Loucy (cell line): ENCODE measurements at regions not wholly inside any gene's neighbourhood (a gene's known extent, or its start where the extent isn't known, plus 50 kb on each side); places are given as distances from the start of the nearest gene placed in this dataset.

Experiments
- H2AFZ ChIP-seq: fragments of 200-600 bp; sonication (generic); 2 replicates; pipeline ENCODE4 v1.6.0; 2016; ENCODE audit warnings: antibody characterized with exemption, mild to moderate bottlenecking, low read length, moderate library complexity
- H3F3A ChIP-seq: fragments of 200-600 bp; 2 replicates; pipeline ENCODE4 v1.6.0; 2016; ENCODE audit warnings: antibody characterized with exemption, low read depth, mild to moderate bottlenecking
- H3K27me3 ChIP-seq: fragments of 200-600 bp; sonication (generic); 2 replicates; pipeline ENCODE4 v1.6.1; 2014; ENCODE audit warnings: low read length, mild to moderate bottlenecking; ENCODE audit not compliant: insufficient read depth, poor library complexity, severe bottlenecking
- H3K36me3 ChIP-seq: fragments of 200-600 bp; sonication (generic); 2 replicates; pipeline ENCODE4 v1.6.1; 2016; ENCODE audit warnings: low read length; ENCODE audit not compliant: insufficient read depth
- H3K4me1 ChIP-seq: fragments of 200-600 bp; sonication (generic); 2 replicates; pipeline ENCODE4 v1.5.1; 2014; ENCODE audit warnings: low read length, mild to moderate bottlenecking; ENCODE audit not compliant: insufficient read depth, poor library complexity, severe bottlenecking
- H3K4me2 ChIP-seq: fragments of 200-600 bp; sonication (generic); 2 replicates; pipeline ENCODE4 v1.6.0; 2014; ENCODE audit warnings: antibody characterized with exemption, low read length, low read depth, mild to moderate bottlenecking; ENCODE audit not compliant: poor library complexity, severe bottlenecking
- H3K4me3 ChIP-seq: fragments of 200-600 bp; sonication (generic); 2 replicates; pipeline ENCODE4 v1.5.1; 2014; ENCODE audit warnings: low read length, mild to moderate bottlenecking, mixed read lengths; ENCODE audit not compliant: poor library complexity, severe bottlenecking
- H3K79me2 ChIP-seq: fragments of 200-600 bp; sonication (generic); 2 replicates; pipeline ENCODE4 v1.6.1; 2014; ENCODE audit warnings: low read length; ENCODE audit not compliant: insufficient read depth
- H3K9ac ChIP-seq: fragments of 200-600 bp; sonication (generic); 2 replicates; pipeline ENCODE4 v1.6.0; 2014; ENCODE audit warnings: mild to moderate bottlenecking, low read depth, low read length, moderate library complexity; ENCODE audit not compliant: poor library complexity, severe bottlenecking
- H3K9me2 ChIP-seq: fragments of 200-600 bp; sonication (generic); replicated peaks from 2 replicates; pipeline ENCODE4 v1.6.1; 2016; ENCODE audit warnings: low read depth, low read length, mixed read lengths
- H3K9me3 ChIP-seq: fragments of 200-600 bp; sonication (generic); 2 replicates; pipeline ENCODE4 v1.6.1; 2014; ENCODE audit warnings: mild to moderate bottlenecking, antibody characterized with exemption, low read length, low read depth; ENCODE audit not compliant: insufficient read depth
- H4K20me1 ChIP-seq: fragments of 200-600 bp; sonication (generic); 2 replicates; pipeline ENCODE4 v1.6.0; 2014; ENCODE audit warnings: antibody characterized with exemption, low read length, mild to moderate bottlenecking; ENCODE audit not compliant: insufficient read depth, poor library complexity, severe bottlenecking
- EZH2phosphoT487 ChIP-seq: fragments of 200-600 bp; IDR thresholded peaks from 2 replicates; pipeline ENCODE4 v1.6.1; 2018; ENCODE audit warnings: antibody characterized with exemption, mild to moderate bottlenecking, moderate library complexity, borderline replicate concordance
- TF ChIP-seq, protein P1 (sequence below): fragments of 200-600 bp; sonication (generic); conservative IDR thresholded peaks from 2 replicates; pipeline ENCODE4 v1.5.1; 2014; ENCODE audit warnings: mild to moderate bottlenecking, antibody characterized with exemption, low read length

DNA sequence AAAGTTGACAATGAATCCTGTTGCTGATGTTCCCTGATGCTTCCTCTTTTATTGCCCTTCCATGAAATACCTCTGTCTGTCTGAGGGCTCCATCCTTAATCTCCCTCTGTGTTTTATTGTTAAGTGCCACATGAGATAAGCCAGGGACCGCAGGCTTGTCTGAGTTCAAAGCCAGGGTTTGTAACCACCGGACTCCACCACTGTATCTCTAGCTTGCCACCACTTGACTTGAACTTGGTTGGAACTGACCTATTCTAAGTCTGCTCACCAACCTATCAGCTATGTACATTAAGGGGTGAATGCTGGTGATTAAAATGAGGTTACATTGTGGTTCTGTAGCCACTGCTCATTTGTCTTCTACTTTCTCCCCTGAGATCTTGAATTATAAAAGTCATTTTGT, 328.5 kb upstream of the ZEB2 start:
- H4K20me1 ChIP-seq: no peaks in the 10 kb centered on the region
- no peaks in the 10 kb centered on the region for H3K79me2 ChIP-seq
- no peak overlapping the region for H3K4me2 ChIP-seq
- H3K36me3 ChIP-seq: no peaks in the 10 kb centered on the region
- TF ChIP-seq EZH2phosphoT487: no peak
- TF ChIP-seq, protein P1, sequence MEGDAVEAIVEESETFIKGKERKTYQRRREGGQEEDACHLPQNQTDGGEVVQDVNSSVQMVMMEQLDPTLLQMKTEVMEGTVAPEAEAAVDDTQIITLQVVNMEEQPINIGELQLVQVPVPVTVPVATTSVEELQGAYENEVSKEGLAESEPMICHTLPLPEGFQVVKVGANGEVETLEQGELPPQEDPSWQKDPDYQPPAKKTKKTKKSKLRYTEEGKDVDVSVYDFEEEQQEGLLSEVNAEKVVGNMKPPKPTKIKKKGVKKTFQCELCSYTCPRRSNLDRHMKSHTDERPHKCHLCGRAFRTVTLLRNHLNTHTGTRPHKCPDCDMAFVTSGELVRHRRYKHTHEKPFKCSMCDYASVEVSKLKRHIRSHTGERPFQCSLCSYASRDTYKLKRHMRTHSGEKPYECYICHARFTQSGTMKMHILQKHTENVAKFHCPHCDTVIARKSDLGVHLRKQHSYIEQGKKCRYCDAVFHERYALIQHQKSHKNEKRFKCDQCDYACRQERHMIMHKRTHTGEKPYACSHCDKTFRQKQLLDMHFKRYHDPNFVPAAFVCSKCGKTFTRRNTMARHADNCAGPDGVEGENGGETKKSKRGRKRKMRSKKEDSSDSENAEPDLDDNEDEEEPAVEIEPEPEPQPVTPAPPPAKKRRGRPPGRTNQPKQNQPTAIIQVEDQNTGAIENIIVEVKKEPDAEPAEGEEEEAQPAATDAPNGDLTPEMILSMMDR: no peak
- no peak overlapping the region for H3K9ac ChIP-seq
- no peaks in the 10 kb centered on the region for H3F3A ChIP-seq
- H2AFZ ChIP-seq: no peak overlapping the region
- no peaks in the 10 kb centered on the region for H3K4me1 ChIP-seq
- no peaks in the 10 kb centered on the region for H3K9me3 ChIP-seq
- no peak overlapping the region for H3K4me3 ChIP-seq
- no peaks in the 10 kb centered on the region for H3K9me2 ChIP-seq
- no peaks in the 10 kb centered on the region for H3K27me3 ChIP-seq

DNA sequence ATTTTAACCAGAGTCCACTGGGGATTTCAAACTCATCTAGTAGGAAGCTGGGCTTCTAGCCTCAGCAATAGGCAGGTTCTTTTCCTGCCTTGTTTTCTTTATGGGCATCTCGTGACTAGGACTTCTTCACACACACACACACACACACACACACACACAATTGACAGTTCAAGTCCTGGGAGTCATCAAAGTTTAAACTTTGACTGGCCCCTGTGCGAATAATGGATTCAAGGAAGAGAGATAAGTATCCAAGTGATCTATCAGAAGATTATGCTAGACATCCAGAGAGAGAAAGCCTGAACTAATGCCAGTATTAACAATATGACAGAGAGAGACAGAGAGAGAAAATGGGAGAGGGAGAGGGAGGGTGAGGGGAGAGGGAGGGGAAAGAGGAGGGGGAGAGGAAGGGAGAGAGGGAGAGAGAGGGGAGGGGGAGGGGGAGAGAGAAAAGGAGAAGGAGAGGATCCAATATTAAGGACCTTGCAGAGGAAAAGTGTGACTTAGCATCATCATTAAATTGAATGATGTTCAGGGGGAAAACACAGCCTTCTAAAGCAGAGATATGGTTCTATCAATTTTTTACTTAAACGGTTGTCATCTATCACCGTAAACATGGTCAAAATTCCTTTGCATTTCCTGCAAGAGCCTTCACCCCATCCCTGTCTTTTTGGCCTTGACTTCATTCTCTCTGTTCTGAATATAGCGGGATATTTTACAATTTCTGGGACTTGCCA, 327.6 kb upstream of the ZEB2 start:
- Histone ChIP-seq H3K4me2 (no peak overlapping the region), H3F3A (no peaks in the 10 kb centered on the region)

DNA sequence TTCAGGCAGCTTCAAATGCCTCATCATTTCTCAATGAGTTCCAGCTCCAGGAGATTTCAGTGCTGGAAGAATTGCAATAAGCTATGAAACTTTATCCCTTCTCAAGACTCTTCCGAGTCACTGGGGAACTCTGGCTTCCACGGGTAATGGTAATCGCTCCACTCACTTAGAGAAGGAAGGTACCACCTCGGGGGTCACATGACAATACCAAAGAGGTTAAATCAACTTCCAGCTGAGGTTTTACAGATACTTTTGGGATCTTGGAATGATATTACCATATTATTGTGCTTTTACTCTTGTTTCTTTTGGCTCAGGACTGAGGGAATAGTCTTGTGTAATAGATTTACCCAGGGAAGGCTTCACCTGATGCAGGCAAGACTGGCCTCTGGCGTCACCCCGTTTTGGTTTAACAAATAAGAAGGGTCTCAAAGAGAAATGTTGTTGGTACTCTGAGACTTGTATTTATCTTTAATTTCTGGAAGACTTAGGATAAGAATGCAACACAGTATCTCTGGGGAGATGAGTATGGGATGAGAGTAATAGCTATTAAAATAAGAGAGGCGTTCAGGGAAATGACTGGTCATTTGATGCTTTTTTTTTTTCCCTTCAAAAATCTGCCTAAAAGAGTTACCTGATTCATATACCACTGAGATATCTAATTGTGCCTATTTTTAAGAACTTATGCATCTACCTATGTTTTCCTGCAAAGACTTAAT, 316.9 kb upstream of the ZEB2 start:
- Histone ChIP-seq H3K27me3 (no peaks in the 10 kb centered on the region), H3K9me2 (no peaks in the 10 kb centered on the region), H3K4me3 (no peak overlapping the region), H3K36me3 (no peaks in the 10 kb centered on the region), H3K9ac (no peak overlapping the region), H3K9me3 (no peaks in the 10 kb centered on the region), H3K4me2 (no peak overlapping the region), H2AFZ (no peak overlapping the region), H4K20me1 (no peaks in the 10 kb centered on the region), H3F3A (no peaks in the 10 kb centered on the region), H3K4me1 (no peaks in the 10 kb centered on the region), H3K79me2 (no peaks in the 10 kb centered on the region)
- TF ChIP-seq, protein P1: no peak
- no peak for TF ChIP-seq EZH2phosphoT487

More for the DNA sequence above, 327.6 kb upstream of the ZEB2 start:
- H3K4me1 ChIP-seq: no peaks in the 10 kb centered on the region
- no peaks in the 10 kb centered on the region for H3K27me3 ChIP-seq
- no peak overlapping the region for H3K4me3 ChIP-seq
- no peaks in the 10 kb centered on the region for H3K36me3 ChIP-seq
- no peak overlapping the region for H2AFZ ChIP-seq
- H3K9me2 ChIP-seq: no peaks in the 10 kb centered on the region
- no peaks in the 10 kb centered on the region for H3K9me3 ChIP-seq
- TF ChIP-seq EZH2phosphoT487: no peak
- TF ChIP-seq, protein P1: no peak
- H3K9ac ChIP-seq: no peak overlapping the region
- H4K20me1 ChIP-seq: no peaks in the 10 kb centered on the region
- no peaks in the 10 kb centered on the region for H3K79me2 ChIP-seq
